SH-SY5Y (cell line): ENCODE measurements at regions not wholly inside any gene's neighbourhood (a gene's known extent, or its start where the extent isn't known, plus 50 kb on each side); places are given as distances from the start of the nearest gene placed in this dataset.

ENCODE experiments used
- GATA2 ChIP-seq: IDR thresholded peaks from 2 replicates; pipeline ENCODE4 v1.6.1; 2011; ENCODE audit warnings: mild to moderate bottlenecking, low read depth, low read length
- GATA3 ChIP-seq: IDR thresholded peaks from 2 replicates; pipeline ENCODE4 v1.6.1; 2011; ENCODE audit warnings: low read depth, mild to moderate bottlenecking, low read length, moderate library complexity

DNA sequence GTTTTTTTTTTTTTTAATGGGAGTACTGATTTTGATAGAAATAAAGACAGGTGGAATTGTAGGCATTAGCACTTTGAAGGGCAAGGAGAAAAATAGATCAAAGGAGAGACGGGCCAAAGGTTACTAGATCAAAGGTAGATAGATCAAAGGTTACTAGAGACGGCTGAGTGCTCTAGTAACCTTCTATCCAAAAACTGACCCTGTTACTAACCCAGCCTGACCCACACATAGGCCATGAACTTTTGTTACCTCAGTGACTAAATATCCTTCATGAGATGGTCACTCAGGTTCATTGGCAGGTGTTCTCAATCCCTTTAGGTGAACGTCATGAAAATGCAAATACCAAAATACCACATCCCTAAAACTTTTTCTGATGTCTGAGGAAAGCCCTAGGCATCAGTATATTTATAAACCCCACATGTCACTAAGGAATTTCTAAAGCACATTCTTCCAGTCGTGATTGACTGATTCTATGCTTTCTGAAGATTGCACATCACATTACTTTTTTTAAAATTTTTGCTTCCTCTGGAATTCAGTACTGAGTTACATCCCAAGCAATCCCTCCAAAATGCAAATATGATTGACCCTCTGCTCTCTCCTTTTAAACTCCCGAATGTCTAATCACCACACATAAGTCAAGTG, 772.7 kb downstream of the BRINP1 start:
- no peak for TF ChIP-seq GATA2
- TF ChIP-seq GATA3 = no peak
